Fibroblast of skin of left quadriceps (primary cell): ENCODE measurements at regions not wholly inside any gene's neighbourhood (a gene's known extent, or its start where the extent isn't known, plus 50 kb on each side); places are given as distances from the start of the nearest gene placed in this dataset.

Source experiments
- DNase-seq, 2 experiments: peaks; one replicate each; pipeline ENCODE4 v3.0.0-alpha.2; 2013; ENCODE audit warnings: low read depth in 2 of 2

DNA sequence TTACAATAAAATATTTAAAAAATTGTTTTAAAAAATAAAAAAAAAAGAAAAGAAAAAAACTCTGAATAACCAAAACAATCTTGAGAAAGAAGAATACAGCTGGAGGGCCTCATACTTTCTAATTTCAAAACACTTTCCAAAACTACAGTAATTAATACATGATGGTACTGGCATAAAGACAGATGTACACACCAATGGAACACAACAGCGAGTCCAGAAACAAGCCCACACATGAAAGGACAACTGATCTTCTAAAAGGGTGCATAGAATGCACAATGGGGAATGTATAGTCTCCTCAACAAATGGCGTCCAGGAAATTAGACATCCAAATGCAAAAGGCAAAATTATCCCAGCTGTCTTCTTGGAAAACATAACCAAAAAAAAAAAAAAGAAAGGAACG lies 99.6 kb downstream of the LURAP1L start:
- no peak for DNase-seq

DNA sequence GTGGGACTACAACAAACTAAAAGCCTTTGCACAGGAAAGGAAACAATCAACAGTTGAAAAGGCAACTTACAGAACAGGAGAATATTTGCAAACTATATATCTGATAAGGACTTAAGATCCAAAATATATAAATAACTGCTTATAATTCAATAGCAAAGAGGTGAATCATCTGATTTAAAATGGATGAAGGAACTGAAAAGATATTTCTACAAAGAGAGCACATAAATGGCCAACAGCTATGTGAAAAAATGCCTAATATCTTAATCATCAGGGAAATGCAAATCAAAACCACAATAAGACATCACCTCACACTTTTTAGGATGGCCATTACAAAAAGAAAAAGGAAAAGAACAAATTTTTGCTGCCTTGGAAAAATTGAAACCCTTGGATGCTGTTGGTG lies 100.4 kb downstream of the LURAP1L start:
- peak in 1 of 2 experiments; percentile 21 for DNase-seq

DNA sequence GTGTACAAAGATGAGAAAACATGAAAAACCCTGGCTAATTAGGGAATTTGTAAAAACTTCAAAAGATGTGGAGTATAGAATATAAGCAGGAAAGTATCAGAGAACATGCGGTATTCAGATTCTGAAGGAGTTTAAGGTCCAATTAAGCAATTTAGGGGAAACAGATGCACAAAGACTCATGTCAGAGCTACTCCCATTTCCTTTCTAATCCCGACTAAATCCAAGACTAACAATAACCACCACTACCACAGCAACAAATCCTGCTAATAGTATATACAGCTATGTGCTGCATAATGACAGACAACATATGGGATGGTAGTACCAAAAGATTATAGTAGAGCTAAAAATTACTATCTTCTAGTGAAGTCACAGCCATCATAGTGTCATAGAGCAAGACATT lies 102.1 kb downstream of the LURAP1L start:
- DNase-seq = no peak

DNA sequence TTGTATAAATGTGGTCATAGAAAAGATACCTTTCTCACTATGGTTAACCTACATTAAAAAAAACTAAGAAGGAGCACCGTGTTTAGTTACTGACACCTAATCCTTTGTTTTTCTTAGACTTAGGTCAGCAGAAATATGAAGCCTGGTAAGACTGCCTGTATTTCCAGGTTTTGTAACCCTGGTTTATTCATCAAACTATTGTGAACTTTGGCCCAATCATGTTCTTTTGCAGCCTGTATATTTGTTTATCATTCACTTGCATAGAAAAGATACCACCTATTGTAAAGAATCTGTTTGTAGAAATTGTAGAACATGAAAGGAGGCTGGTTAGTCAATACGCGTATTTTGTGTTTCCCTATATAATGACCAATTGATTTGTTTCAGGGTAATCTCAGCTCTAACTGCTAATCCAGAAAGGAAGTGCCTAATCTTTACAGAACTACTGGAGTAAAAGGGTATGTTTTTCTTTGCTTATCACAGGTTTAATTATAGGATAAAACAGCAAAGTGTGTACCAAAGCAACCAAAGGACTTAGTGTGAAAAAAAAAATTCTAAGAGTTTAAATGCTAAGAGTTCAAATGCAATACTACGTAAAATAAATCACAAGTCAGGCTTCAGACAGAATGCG lies 103.6 kb downstream of the LURAP1L start:
- DNase-seq = no peak

DNA sequence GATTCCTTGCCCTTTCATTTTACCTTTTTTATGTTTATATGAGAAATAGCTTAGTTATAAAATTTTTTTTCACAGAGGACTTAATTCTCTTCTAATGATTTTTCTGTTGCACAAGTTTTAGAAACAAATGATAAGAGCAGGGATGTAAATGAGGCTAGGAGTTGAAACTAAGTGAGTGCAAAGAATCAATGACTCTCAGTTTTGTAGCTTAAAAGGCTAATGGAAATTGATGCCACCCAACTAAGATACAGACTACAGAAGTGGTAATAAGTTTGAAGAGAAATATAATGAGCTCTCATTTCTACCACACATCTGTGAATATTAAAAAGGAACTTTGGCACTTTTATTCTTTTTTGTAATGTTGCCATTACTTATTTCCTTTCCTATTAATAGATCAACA lies 105.1 kb downstream of the LURAP1L start:
- no peak for DNase-seq

DNA sequence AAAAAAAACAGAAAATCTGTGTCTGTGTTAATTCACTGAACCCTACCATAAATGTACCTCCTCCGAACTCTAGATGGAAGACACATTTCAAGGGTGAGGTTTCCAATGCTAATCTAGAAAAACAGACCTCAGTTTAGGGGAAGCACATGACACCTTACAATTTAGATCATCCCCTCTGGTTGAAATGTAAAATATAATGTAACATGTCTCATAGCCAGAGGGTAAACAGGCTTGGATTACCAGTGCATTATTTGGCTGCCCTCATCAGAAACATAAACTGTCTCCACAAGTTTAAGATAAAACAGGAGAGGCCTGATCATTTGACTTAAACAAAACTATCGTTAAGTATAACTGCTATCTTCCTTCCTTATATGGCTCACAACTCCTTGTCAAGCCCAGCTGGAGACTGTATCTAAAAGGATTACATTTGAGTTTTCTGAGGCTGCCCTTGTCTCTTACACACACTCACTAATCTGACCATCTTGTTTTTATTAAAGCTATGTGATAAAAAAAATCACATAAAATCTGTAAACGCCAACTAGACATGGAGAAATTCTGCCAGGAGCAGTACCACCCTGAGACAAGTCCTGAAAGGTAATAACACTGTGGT lies 105.7 kb downstream of the LURAP1L start:
- peak; percentile 27 to 31 for DNase-seq

DNA sequence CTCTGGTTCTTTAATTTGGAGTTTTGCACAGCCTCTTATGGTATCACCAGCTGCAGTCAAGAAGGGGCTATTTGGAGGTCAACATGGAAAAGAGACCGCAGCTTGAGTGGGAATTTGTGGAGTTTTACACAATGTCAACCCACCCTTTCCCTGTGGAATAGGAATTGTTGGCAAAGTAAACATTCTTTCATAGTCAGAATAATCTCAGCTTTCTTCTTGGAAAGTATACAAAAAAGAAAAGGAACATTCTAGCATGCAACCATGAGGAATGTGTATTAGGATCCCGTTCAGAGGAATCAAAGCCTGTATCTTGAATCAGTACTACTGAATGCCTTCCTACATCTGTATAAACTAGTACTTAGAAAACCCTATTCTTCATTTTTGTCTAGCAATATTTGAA lies 107.6 kb downstream of the LURAP1L start:
- DNase-seq = peak; percentile 84 to 85

DNA sequence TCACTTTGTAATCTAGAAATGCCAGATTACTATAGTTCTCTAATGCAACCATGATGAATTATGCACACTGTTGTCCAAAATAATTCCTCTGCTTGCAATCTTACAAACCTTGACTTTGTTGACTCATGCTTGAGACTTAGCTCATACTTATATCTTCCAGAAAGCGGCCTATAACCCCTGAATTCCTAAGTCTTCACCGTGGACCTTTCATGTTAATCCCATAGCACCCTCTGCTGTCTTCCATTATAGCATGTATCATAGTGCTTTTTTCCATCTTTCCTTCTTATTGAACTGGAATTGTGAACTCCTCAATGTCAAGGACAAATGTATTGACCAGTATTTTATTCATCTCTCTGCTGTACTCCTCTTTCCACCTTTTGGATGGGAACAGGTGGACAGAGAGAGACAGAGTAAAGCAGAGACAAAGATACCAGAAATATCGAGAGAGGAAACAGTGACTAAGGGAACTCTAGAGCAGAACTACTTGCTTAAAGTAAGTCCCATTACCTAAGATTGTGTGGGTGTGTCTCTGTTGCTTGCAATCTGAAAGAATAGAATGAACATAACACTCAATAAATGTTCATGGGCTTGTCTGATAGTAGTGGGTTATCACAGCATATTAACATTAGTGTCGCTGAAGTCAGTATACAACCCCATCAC lies 110.0 kb downstream of the LURAP1L start:
- peak; percentile 63 for DNase-seq

DNA sequence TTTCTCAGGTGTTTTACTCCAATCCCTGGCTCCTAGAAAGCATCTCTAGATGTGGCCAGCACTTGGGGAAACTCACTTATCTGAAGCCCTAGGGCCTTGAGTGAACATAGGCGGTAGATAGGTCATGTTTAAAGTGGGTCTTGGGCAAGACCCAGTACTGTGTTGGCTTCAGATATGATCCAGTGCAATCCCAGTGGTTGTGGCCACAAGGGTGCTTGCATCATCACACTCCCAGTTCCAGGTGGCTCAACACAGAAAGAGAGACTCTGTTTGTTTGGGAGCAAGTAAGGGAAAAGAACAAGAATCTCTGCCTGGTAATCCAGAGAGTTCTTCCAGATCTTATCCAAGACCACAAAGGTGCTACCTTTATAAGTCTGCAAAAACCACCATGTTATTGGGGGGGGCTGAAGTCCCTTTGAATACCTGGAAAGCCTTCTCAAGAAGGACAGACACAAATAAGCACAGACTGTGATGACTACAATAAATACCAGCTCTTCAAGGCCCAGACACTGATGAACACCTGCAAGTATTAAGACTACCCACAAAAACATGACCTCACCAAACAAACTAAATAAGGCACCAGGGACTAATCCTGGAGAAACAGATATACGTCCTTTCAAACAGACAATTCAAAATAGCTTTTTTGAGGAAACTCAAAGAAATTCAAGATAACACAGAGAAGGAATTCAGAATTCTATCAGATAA lies 114.7 kb downstream of the LURAP1L start:
- no peak for DNase-seq

DNA sequence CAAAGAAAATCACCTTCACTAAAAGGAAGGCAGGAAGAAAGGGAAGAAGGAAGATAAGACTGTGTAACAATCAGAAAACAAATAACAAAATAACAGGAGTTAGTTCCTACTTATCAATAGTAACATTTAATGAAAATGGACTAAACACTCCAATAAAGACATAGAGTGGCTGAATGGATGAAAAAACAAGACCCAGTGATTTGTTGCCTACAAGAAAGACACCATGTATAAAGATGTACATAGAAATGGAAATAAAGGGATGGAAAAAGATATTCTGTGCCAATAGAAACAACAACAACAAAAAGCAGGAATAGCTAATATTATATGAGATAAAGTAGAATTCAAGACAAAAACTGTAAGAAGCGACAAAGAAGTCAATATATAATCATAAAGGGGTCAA lies 116.8 kb downstream of the LURAP1L start:
- no peak for DNase-seq

DNA sequence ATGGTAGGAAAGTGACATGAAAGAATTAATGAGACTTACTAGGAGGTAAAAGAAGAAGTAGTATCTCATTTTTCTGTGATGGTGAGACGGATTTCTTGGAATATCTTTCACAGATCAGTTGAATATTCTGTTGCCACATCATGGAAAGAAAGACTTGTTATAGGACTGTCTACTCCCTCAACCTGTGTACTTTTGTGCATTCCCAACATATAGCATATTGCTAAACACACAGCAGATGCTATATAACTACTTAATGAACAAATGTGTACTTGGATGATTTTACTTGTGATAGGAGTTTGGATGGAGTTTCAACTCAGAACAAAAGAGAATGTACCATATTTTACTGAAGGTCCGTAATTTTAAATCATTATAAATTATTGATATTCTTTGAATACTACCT lies 128.5 kb downstream of the LURAP1L start:
- no peak for DNase-seq

DNA sequence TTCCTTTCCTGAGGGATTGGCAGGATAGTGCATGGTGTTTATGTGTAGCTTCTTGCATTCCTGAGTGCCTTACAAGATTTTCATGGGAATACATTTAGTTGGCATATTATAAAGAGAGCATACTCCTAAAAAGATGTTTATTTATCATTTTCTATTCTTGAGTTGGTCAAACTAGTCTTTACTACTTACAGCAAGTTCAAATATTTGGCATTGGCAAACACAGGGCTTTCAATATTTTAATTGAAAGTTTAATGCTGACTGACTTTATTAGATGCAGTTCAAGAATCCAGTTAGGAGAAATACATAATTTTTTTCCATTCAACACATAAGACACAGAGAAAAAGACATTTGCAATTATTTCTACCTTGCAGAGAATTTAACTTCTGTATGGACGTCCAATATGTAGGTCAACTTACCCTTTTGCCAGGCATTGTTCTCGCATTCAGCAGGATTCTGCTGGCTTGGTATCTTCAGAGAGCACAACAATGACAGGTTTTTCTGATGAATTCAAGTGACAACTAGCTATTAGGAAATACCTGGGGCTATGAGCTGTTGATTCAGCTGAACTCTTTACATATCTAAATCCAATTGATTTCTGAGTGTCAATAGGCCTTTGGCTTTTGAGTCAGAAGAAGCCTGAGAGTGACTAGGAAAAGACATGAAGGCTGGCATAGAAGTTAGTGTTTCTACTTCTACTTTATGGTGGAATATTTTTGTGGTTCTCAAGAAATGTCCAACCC lies 129.6 kb downstream of the LURAP1L start:
- DNase-seq = no peak

DNA sequence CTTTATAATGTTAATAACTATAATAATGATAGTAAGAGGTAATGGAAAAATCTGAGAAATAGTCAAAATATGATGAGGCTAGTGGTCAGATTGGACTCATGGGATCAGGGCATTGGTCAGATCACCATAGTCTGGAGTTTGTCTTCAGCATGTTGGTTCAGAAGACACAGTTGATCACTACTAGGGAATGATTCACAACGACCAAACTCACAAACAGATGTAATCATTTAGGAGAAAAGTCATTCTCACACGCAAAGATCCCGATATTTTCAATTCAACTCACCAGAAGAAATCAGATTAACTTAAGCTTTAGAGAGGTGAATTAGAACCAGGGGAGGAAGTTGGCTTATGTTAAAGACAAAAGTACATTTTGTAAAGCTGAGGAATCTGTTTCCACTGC lies 131.8 kb downstream of the LURAP1L start:
- DNase-seq = peak in 1 of 2 experiments; percentile 15

DNA sequence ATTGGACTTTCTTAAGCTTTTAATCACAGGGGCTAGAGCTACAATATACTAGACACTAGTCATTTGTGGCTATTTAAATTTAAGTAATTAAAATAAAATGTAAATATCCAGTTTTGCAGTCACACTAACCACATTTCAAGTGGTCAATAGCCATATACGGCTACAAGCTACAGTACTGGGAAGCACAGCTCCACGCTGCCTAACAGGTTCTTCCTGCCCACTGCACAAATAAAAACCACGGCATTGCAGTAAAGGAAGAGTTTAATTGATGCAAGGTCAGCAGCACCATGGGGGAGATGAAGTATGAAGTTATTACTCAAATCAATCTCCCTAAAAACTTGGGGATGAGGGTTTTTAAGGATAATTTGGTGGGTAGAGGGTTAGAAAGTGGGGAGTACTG lies 134.1 kb downstream of the LURAP1L start:
- DNase-seq = no peak

DNA sequence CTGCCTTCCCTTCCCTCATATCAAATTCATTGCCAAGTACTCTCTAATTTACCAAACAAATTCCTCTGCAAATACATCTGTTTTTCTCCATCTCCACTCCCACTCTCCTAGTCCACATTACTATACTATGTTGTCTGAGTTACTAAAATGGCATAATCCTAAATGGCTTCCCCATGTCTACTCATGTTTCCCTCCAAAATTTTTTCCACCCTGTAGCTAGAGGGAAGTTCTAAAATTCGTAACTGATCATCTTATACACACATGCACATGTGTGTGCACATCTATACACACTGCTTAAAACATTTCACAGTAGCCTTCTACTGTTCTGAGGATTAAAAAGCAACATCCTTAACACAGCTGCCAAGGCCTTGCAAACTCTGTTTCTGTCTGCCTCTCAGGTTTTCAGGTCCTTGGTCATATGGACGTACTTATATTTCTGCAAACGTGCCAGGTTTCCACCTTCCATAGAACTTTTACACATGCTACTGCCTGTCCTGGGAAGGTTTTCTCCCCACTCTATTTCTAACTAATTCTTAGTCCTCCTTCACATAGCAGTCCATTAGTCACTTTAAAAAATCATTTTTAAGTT lies 140.6 kb downstream of the LURAP1L start:
- no peak for DNase-seq

DNA sequence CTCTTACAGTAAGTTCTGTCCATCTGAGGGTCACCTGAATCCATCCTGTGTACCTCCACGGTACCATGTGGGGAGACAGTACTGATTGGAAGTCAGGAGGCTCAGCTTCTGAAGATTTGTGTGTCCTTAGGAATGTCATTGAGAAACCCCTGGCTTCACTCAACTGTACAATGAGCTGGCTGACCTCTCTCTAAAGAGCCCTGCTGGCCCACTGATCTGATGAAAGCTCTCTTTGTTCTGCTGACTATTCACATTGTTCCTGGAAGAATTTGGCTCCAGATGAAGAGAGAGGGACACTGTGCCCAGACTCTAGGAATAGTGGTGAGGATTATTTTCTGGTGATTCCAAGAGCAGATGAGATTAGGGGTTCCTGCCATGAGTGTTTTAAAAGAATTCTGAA lies 141.2 kb downstream of the LURAP1L start:
- DNase-seq = no peak

DNA sequence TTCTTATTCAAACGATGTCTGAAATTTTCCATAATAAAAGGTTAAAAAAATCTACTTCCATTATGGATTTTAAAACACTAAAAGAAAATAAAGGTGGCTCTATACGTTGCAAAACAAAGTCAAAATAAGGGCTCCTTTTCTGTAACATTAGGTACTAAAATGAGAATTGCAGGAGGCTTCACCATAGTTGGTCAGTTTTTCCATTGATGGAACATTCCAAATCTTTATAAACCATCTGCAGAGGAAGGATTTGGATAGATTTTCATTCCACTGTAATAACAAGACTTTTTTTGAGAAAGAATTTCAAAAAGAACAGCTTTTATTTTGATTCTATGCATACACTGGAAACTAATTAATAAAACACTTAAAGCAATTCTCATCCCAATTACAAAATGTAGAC lies 145.6 kb downstream of the LURAP1L start:
- DNase-seq = no peak

DNA sequence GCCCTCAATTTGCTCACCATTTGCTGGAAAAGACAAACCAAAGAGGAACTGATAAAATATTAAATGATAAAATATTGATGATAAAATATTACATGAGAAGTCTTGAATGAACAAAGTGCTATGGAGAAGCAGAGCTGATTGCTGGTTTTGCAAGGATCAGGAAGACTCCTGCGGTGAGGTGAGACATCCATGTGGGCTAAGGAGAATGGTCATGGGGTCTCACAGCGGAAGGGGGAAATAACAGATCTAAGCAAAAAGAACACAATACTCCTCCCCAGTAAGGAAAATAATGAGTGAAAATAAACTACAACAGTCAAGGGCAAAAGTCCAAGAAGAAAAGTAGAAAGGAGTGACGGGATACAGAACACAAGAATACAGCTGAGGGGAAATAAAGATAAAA lies 146.8 kb downstream of the LURAP1L start:
- no peak for DNase-seq

DNA sequence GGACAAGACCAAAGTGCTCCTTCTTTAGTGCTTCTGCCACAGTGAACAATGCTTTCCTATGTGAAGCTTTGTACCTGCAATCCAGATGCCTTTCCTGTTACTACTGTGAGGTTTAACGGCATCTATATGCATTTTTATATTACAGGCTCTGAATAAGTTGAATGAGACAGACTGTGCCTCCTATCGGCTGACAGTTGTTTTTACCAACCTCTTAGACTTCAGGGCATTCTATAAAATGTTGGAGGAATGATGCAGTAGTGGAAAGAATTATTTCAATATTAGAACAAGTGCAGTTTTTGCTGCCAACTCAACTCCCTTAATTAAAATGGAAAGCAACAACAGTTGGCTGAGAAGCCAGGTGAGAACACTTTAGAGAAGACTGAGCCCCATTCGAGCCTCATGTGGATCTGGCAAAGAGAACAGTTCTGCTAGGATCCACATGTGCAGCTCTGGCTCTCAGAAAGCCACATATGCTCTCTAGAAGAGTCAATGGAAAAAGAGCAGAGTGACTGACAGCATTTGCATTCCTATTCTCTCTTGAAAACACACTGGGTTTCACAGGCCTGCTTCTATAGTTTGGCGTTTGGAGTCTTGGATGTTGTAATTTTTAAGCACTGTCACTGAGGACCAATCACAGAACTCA lies 147.5 kb downstream of the LURAP1L start:
- no peak for DNase-seq

DNA sequence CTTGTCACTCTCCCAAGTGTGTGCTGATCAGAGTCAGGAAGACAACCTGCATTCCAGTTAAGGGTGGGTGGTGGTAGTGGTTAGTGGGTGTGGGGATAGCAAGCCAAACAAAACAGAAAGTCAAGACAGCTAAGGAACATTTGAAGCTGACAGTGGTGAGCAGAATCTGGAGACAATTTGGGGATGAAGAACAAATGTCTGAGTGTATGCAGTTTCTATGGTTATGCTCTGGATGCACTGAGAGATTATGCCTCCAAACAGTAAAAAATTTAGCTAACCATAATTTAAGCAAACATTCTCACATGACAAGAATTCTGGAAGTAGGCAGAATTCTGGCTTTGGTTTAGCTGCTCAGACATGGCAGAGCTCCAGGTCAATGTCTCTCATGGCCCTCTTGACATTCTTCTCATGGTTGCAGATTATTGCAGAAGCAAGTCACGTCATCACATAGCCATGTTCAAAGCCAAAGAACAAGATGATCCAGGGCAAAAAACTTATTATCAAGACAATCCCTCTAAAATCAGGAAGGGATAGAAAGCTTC lies 148.7 kb downstream of the LURAP1L start:
- peak; percentile 98 to 99 for DNase-seq

DNA sequence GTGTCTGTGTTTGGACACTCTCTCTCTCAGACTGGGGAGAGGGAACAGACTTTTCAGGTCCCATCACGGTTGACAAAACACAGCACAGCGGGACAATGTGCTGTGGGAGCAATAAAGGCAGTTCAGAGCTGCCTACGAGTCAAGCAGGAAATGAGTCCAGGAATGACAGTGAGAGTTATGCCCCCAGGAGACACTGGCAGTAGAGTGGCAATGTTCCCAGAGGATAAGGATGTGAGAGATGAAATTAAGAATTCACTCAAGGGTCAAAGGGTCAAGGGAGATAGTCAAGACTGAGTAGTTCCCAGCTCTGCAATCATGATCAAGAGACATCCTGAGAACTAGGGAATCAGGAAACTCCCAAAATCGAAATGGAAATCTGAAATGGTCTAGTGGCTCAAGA lies 156.1 kb downstream of the LURAP1L start:
- no peak for DNase-seq
